Right renal cortex interstitium (tissue), 3 donors: ENCODE measurements at regions not wholly inside any gene's neighbourhood (a gene's known extent, or its start where the extent isn't known, plus 50 kb on each side); places are given as distances from the start of the nearest gene placed in this dataset.
"Not testable (repeated sequence)": the region's sequence is repeated elsewhere in the genome, so short reads cannot be mapped to it uniquely, and the experiment has no call there.

Experiments used
- DNase-seq, 3 donors: peaks; one replicate each; pipeline ENCODE4 v3.0.0-alpha.2; 2013; ENCODE audit warnings: low read depth in 3 of 3, low spot score in 2 of 3

DNA sequence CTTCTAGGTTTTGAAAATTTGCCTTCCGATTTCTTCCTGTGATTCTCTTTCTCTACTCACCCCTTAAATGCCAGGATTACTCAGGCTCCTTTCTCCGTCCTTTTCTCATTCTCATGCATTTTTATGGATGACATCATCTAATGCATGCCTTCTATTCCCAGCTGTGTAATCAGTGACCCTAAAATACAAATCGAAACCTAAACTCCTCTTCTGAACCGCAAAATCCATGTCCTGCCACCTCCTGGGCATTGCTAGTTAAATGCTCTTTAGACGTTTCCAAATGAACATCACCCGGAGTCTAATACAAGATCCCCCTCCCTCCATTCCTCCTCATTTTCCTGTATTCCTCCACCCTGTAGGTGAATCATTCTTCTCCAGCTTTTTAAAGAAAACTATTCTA lies 1703.1 kb upstream of the FLRT2 start:
- DNase-seq = no peak

DNA sequence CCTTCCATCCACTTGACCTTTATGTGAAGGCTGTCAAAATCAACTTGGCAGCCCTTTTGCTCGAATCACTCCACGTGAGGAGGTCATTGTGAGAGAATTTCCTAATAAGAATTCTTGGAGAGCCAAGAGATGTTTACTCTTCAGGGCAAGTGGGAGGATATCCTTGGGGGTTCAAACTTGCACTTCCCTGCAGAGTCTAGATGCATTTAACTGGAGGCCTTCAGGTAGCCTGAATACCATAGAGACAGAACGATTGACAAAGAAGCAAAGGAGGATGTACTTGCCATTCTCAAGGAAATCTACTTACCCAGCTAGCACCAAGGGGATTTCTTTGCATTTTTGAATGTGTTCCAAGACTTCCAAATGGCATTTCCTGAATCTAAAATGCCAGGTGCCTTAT lies 1702.6 kb upstream of the FLRT2 start:
- no peak for DNase-seq

GRCh38 chr14:83828406-83828805 lies 1701.5 kb upstream of the FLRT2 start:
- no peak for DNase-seq

DNA sequence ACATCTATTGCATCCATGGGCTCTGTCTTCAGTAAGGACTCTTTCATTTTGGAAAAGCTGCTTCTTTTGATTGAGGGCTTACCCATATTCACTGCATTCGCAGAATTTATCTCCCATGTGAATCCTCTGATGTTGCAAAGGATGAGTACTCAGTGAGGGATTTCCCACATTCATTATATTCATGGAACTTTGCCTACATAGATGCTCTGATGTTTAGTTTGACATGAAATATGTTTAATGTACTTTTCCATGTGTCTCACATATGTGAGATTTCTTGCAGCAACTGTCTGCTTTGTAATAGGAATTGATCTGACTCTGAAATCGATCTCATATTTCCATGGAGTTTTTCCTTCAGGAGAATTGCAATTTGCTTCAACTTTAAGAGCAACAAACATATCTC lies 1699.6 kb upstream of the FLRT2 start:
- no peak for DNase-seq

DNA sequence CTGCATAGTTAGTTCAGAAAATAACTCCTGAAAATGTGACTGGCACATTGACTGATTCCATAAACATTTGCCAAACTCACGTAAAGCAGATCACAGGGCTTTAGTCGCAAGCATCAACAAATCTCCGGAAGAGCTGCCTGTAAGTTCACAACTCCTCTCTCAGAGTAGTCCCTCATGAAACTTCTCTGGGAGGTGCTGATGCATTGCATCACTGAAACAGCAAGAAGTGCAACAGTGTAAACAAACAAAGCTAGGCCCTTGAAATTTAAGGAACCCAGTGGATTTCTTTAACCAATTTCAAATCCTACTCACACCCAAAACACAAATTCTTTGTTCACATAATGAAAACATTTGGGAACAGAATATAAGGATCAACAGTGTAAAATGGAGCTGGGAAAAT lies 1691.7 kb upstream of the FLRT2 start:
- no peak for DNase-seq

DNA sequence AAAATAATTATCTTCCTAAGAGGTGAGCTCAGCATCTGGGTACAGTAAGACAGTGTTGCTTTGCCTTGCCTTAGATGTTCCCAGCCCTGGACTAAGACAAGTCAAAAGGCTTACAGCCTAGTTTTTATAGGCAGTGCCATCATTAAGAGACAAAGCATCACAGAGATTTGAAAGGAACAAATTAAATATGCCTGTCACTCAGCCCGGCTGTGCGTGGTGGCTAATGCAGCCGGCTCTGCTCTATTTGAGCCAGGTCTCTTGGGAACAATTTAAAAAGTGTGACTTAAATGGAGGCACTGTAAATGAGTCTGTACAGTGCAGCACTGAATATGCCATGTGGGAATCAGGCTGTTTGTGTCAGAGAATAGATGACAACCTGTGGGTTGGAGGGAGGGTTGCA lies 1687.4 kb upstream of the FLRT2 start:
- DNase-seq = no peak

DNA sequence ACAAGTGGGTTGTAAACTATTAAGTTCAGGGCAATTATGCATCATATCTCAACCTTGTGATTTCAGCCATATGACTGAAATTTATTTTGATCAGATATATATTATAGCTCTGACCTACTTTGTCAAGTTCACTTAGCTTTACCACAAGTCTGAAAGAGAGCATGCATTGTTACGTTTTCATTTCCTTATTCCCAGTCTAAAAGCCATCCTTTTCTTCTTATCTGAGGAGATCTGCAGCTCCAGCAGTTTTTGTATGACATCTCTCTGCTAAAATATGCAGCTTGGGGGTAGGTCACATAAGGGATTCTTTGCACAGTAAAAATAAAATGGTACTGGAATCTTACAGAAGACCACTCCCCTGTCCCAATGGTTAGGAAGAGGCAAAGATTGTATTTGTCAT lies 1682.8 kb upstream of the FLRT2 start:
- DNase-seq = no peak

DNA sequence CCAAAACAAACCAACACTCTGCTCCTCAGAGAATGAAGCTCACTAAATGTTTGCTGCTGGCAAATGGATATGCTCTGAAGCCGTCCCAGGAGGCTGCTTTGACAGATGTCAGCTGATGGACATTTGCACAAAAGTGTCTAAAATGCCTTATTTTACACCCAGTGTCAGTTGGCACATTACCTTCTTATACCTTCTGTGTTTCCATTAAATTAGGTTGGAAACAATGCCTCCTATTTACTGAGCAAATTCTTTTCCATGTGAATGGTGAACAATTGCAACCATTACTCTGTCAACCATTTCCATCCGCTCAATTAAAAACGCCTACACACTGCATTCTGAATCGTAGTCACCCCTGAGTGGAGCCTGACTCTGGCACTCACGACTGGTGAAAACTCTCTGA lies 1679.9 kb upstream of the FLRT2 start:
- no peak for DNase-seq

DNA sequence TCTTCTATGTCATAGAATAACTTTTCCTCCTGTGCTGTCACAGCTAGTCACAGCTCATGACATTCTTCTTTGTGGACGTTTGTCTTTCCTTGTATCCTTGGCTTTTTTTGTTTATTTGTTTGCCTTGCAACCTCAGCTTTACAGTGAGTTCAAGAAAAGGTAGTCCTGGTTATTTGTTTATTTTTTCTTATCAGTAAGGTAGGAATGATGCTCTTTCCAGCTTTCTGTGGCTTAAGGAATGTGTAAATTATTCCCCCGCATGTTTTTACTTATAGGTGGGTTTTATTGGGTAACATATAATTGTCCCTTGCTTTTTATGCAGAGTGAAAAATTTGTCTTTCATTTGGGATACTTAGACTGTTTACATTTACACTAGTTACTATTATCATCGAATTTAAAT lies 1673.6 kb upstream of the FLRT2 start:
- DNase-seq = no peak

GRCh38 chr14:83860631-83861155 lies 1669.3 kb upstream of the FLRT2 start:
- DNase-seq = no peak

DNA sequence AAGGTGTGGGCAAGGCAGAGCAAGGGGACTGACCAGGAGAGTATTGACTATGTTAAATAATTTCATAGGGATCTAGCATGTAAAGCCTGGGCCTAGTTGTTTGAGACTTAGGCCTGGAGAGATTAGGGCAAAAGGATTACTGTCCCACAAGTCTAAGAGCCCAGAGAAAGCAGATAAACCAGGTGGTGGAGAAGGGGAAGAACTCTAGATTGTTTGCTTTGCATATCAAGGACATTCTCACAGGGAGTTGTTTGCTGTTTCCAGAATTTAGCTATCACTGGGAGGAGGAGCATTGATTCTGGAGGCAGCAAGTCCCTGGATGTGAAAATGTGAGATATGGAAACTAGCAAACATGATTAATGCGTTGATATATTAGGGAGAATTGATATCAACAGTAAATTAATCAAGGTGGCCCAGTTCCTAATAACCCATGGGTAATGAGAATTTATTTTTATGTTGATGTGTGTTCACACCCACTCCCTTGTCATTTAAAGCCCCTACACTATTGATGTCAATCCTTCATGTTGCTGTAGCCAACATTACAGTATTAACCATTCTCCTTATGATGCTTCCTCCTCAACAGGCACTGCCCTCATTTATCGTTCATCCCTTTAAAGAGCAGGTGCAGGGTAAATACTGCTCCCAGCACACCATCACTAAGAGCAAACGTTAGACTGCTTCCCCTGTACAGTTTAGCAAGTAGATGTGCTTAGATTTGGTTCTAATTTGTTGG lies 1666.7 kb upstream of the FLRT2 start:
- no peak for DNase-seq

DNA sequence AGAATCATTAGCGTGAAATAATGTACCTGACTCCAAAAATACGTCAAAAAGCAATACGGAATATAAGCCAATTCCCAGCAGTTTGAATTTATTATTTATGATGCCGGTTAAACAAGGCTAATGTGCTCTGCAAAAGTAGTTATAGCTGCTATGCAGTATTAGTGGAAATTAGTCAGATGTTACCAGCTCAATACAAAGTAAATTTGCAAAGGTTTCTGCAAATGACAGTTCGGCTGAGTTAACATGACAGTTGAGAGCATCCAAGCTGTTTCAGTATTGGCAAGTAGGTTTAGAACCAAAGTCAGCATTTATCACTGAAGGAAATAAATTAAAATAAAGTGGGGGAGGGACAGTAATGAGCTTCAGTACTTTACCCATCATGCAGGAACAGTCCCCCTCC lies 1665.8 kb upstream of the FLRT2 start:
- no peak for DNase-seq

DNA sequence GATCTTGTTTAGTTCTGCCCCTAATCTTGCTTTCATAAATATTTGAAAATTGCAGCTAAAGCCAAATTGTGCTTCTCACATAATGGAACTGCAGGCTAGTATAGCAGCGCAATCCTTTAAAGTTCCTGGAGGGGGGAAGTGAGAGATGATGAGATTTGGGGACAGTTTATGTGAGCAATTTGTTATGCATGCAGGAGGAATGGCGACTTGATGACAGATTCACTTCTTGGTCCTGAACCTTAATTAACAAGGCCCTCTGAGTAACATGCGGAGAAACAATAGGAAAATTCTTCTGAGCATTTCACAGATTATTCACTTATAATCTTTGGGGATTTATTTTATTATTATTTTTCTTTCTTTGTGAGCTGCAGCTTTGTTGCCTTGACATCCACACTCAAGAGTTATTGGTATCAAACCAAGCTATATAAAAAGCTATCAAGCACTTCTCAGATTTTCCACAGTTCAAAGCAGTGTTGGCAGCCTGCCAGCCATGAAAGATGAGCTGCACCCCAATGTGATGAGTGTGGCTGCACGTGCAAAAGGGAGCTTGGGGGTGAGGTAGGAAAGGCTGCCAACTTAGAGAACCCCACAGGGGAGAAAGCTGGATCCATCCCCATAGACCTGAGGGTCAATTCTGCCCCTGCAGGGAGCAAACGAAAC lies 1662.2 kb upstream of the FLRT2 start:
- DNase-seq = no peak

DNA sequence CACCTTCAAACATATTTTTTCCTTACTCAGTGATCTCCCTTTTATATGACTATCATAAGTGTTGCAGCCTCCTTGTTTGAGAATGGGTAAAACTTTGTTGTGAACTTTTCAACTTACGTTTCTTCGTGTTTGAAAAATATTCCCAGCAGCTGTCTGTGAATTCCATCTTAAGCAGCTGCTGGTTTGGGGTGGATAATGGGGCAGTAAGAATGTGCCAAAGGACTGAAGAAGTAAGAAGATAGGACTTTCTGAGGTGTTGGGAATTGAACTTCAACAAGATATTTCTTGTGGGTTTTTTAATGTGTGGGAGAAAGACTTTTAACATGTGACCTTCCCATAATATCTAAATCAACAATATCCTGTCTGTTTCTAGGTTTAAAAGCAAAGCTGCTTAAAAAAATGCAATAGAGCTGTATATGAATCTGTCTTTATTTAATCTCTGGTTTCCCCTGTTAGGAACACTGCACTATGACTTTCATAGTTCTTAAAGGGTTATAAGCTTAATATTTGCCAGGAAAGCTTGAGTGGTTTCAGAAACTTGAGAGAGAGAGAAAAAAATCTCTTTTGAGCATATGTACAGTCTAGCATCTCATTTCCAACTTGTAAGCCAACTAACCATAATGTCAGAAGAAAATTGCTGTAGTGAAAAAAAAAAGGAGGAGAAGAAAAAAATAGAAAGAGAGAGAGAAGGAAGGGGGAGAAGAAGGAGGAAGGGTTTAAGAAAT lies 1659.2 kb upstream of the FLRT2 start:
- DNase-seq = no peak

- no peak for DNase-seq
Measured at GRCh38 chr14:83873669-83874068, 1656.3 kb upstream of the FLRT2 start.

DNA sequence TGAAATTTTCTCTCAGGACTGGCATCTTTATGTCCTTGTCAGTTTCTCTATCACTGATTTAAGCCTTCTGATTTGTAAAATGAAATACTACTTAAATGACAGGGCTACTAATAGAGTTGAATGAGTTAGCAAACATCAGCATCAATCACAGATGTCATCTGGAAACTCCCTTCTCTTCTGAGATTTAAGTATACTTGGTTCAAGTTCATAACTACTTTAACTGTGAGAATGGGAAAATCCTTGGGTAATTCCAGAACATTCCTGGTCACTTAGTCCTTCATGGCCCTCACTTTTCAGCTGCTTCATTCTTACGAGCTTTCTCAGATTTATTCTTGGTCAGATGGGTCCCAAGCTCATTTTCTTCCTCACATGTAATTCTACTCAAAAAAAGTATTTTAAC lies 1655.3 kb upstream of the FLRT2 start:
- no peak for DNase-seq

GRCh38 chr14:83883732-83884131 lies 1646.2 kb upstream of the FLRT2 start:
- DNase-seq = no peak

DNA sequence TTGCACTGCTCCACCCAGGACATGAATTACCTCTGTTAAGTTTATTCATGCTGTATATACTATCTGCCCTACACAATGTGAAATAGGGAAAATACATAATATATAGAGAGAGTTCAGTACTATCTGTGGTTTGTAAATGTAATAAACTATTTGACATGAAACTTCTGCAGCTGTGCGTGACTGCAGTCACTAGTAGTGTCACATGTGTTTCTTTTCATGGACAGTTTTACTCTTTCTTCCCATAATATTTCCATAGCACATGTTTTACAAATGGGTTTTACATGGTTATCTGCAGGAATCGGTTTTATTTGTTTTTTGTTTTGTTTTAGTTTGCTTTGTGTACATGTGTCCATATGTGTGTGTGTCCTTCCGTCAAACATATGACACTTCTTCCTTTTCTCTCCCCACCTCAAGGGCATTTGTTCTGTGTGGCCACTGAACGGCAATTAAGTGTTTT lies 1644.1 kb upstream of the FLRT2 start:
- peak in 2 of 3 donors; percentile 32 to 58 for DNase-seq

DNA sequence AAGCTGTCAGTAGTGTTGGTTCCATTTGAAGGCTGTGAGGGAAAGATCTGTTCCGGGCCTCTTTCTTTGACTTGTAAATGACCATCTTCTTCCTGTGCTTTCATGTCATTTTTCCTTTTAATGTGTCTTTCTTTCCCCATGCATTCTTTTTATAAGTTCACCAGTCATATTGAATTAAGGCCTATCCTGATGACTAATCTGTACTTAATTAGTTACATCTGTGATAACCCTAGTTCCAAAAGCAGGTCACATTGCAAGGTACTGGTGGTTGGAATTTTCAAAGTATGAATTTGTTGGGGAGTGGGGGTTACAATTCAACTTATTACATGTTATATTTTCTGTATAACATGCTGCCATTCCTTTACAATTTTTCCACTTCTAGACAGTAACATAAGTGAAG lies 1642.1 kb upstream of the FLRT2 start:
- no peak for DNase-seq

GRCh38 chr14:83893447-83893846 lies 1636.5 kb upstream of the FLRT2 start:
- no peak for DNase-seq

DNA sequence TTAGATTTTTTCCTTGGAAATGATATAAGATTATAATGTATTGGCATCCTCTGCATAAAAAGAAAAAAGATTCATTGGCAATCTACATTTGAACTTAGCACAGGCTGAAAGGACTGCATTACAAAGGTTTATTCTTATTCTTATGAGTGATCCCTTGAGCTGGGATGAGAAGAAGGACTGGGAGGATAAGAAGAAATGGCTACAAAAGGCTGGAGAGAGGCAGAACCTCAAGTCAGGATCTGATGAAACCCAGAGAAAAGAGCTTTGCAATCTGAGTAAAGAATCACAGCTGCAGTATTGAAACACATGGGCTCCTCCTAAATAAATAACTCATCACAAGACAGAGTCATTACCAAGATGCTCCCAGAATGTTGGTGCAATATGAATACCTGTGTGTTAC lies 1635.4 kb upstream of the FLRT2 start:
- no peak for DNase-seq

DNA sequence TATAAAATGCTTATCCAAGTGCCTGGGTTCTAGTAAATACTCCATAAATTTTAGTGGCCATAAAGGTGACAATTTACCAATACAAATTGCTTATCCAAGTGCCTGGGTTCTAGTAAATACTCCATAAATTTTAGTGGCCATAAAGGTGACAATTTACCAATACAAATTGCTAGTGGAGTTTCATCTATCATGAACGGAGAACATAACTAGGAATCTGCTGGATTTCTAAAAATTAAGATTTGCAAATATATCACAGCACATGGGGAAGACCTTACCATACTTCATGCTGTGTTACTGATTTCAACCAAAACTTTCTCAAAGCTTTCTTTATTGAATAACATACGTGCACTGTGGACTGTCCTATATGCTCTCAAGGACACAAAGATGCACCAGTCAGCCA lies 1631.4 kb upstream of the FLRT2 start:
- DNase-seq = not testable (repeated sequence)
